Endothelial cell of umbilical vein (primary cell): ENCODE measurements at regions not wholly inside any gene's neighbourhood (a gene's known extent, or its start where the extent isn't known, plus 50 kb on each side); places are given as distances from the start of the nearest gene placed in this dataset.

Experiments used
- BruUV-seq: library from RNA; stranded (reverse); fragments of 400-500 nt; replicated peaks from 2 replicates; lab custom pipeline; 2021; lab: Mats Ljungman, UMichigan
- CTCF ChIA-PET: fragments of 300-600, 350-600 bp; sonication (Branson Sonifier 250); formaldehyde crosslinking; loops from one replicate; lab custom pipeline; 2021; ENCODE audit warnings: antibody characterized with exemption, inconsistent platforms; lab: Charles Lee
- POLR2A ChIA-PET: fragments of 300-600, 350-600 bp; sonication (Branson Sonifier 250); formaldehyde crosslinking; loops from one replicate; lab custom pipeline; 2021; ENCODE audit warnings: antibody characterized with exemption, inconsistent platforms; lab: Charles Lee
- DNase-seq: peaks from one replicate; pipeline ENCODE4 v3.0.0-alpha.2; 2011; ENCODE audit warnings: low read depth, low spot score
- FAIRE-seq: peaks from 2 replicates; lab custom pipeline; 2011; peaks lifted over from hg19 to GRCh38; lab: Jason Lieb, UNC
- H2AFZ ChIP-seq: 2 replicates; pipeline ENCODE4 v1.6.0; 2012; ENCODE audit warnings: low read depth, low read length, control low read depth, inconsistent platforms
- H3K27ac ChIP-seq: 2 replicates; pipeline ENCODE4 v1.5.1; 2011; ENCODE audit warnings: low read depth, mild to moderate bottlenecking, control low read depth, low read length, moderate library complexity; ENCODE audit not compliant: insufficient read depth
- H3K27me3 ChIP-seq, 2 experiments: 2 replicates each; pipeline versions ENCODE4 v1.6.0 to v1.6.1; 2011; ENCODE audit warnings: low read length in 2 of 2, mixed read lengths in 1 of 2; ENCODE audit not compliant: control insufficient read depth in 2 of 2, insufficient read depth in 2 of 2
- H3K36me3 ChIP-seq, 2 experiments: 2 replicates in 1 of 2; 3 replicates in 1 of 2; pipeline ENCODE4 v1.5.1; 2011; ENCODE audit warnings: low read length in 2 of 2, mild to moderate bottlenecking in 1 of 2, moderate library complexity in 1 of 2; ENCODE audit not compliant: control insufficient read depth in 2 of 2, insufficient read depth in 2 of 2; ENCODE audit errors: extremely low read depth in 1 of 2
- H3K4me1 ChIP-seq: 3 replicates; pipeline ENCODE4 v1.5.1; 2011; ENCODE audit warnings: mild to moderate bottlenecking, low read length; ENCODE audit not compliant: control insufficient read depth, insufficient read depth; ENCODE audit errors: extremely low read depth
- H3K4me2 ChIP-seq: 2 replicates; pipeline ENCODE4 v1.6.1; 2011; ENCODE audit warnings: low read length, control low read depth, mixed read lengths; ENCODE audit not compliant: insufficient read depth
- H3K4me3 ChIP-seq, 3 experiments: fragments of 200-600 bp in 1 of 3; sonication (generic), shearing (Covaris generic) in 1 of 3; replicated peaks in 1 of 3; 2 replicates each; pipeline ENCODE4 v1.5.1; 2011 to 2016; ENCODE audit warnings: control low read depth in 3 of 3, low read length in 3 of 3, mild to moderate bottlenecking in 2 of 3, inconsistent platforms in 1 of 3, low read depth in 1 of 3, moderate library complexity in 1 of 3; ENCODE audit not compliant: insufficient read depth in 1 of 3
- H3K79me2 ChIP-seq: 2 replicates; pipeline ENCODE4 v1.6.0; 2012; ENCODE audit warnings: low read length, inconsistent platforms; ENCODE audit not compliant: control insufficient read depth, insufficient read depth
- H3K9ac ChIP-seq: replicated peaks from 2 replicates; pipeline ENCODE3; 2011; ENCODE audit warnings: low read length, control low read depth; ENCODE audit not compliant: insufficient read depth; ENCODE audit errors: extremely low read depth
- H3K9me1 ChIP-seq: replicated peaks from 3 replicates; pipeline ENCODE4 v1.6.0; 2011; ENCODE audit warnings: mild to moderate bottlenecking, low read length; ENCODE audit not compliant: control insufficient read depth, insufficient read depth; ENCODE audit errors: extremely low read depth
- H3K9me3 ChIP-seq: replicated peaks from 2 replicates; pipeline ENCODE4 v1.5.1; 2012; ENCODE audit warnings: low read length, inconsistent platforms; ENCODE audit not compliant: control insufficient read depth, insufficient read depth
- H4K20me1 ChIP-seq: replicated peaks from 2 replicates; pipeline ENCODE3; 2011; ENCODE audit warnings: mild to moderate bottlenecking, low read length; ENCODE audit not compliant: control insufficient read depth, insufficient read depth; ENCODE audit errors: extremely low read depth
- CTCF ChIP-seq, 2 donors: IDR thresholded peaks; 1 replicate in 1 of 2; 2 replicates in 1 of 2; pipeline ENCODE4 v1.5.1; 2011; ENCODE audit warnings: low read length in 2 of 2, mild to moderate bottlenecking in 2 of 2, moderate library complexity in 2 of 2, control low read depth in 1 of 2, inconsistent platforms in 1 of 2, low read depth in 1 of 2; ENCODE audit not compliant: insufficient read depth in 1 of 2; ENCODE audit errors: extremely low read depth in 1 of 2
- MAX ChIP-seq: IDR thresholded peaks from 2 replicates; pipeline ENCODE4 v1.6.1; 2011; ENCODE audit not compliant: insufficient read depth, insufficient read length
- MYC ChIP-seq: IDR thresholded peaks from one replicate; pipeline ENCODE4 v1.6.1; 2011; ENCODE audit warnings: mild to moderate bottlenecking, low read depth, low read length
- POLR2AphosphoS5 ChIP-seq: IDR thresholded peaks from 2 replicates; pipeline ENCODE4 v1.6.1; 2012; ENCODE audit warnings: low read depth, mild to moderate bottlenecking, control low read depth, low read length, moderate library complexity; ENCODE audit not compliant: insufficient read depth
- dilution Hi-C: fragments of 300-500 bp; cut with MboI; formaldehyde crosslinking; loops from one replicate; pipeline ENCODE4 v1.15.0; 2019; ENCODE audit warnings: low sequenced_read_pairs; ENCODE audit not compliant: extremely low pct_ligation_motif_present
- intact Hi-C: fragments of 100-400 bp; cut with micrococcal nuclease; formaldehyde crosslinking; loops from one replicate; pipeline ENCODE4 v1.10.0; 2022

DNA sequence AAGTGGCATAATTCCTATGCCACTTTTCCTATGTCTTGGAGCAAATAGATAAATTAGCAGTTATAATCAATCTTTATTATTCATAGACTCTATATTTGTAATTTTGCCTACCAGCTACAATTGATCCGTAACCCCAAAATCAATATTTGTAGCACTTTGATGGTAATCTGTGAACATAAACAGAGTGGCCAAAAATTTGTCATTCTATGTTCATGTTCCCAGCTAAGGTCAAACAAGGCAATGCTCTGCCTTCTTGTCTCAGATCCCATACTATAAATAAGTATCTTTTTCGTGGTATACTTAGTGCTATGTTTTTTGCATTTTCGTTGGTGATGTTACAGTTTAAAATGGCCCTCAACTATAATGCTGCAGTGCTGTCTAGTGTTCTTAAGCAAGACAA lies 228.5 kb downstream of the FZD1 start:
- TF ChIP-seq MAX, result no peak
- TF ChIP-seq MYC, result no peak
- Histone ChIP-seq H3K79me2 (no peaks in the 10 kb centered on the region), H3K4me2 (no peak overlapping the region), H3K4me1 (no peaks in the 10 kb centered on the region), H2AFZ (no peak overlapping the region), H3K36me3 (no peaks in the 10 kb centered on the region), H3K27ac (no peak overlapping the region), H3K4me3 (no peak overlapping the region), H4K20me1 (no peaks in the 10 kb centered on the region), H3K27me3 (no peaks in the 10 kb centered on the region), H3K9me1 (no peaks in the 10 kb centered on the region), H3K9me3 (no peaks in the 10 kb centered on the region), H3K9ac (no peak overlapping the region)
- intact Hi-C loops, result no loop called here
- ChIA-PET CTCF (interaction anchor here (1.3 kb wide), 1 partner anchor 205 kb away, joined by 3 read pairs; no protein-coding TSS in a partner anchor), POLR2A (no interaction called here)
- no peak for FAIRE-seq
- dilution Hi-C loops, result no loop called here
- BruUV-seq, result no TSS peak
- no peak for DNase-seq

DNA sequence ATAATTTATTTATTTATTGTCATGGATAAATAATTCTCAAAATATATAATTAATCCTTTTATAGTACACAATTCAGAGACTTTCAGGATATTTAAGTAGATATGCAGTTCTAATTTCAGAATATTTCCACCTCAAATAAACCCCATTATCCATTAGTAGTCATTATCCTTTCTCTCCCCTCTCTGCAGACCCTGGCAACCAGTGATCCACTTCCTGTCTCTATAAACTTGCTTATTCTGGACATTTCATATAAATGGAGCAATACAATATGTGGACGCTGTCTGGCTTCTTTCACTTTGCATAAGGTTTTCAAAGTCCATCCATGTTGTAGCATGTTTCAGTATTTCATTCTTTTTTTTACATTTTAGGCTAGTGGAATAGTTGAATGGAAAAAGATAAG lies 230.2 kb downstream of the FZD1 start:
- no peak for DNase-seq
- intact Hi-C loops, result no loop called here
- no peak for FAIRE-seq

More for the DNA sequence above, 230.2 kb downstream of the FZD1 start:
- H4K20me1 ChIP-seq, result no peaks in the 10 kb centered on the region
- no peaks in the 10 kb centered on the region for H3K79me2 ChIP-seq
- no peaks in the 10 kb centered on the region for H3K9me1 ChIP-seq
- no peak overlapping the region for H2AFZ ChIP-seq
- no peaks in the 10 kb centered on the region for H3K27me3 ChIP-seq
- CTCF ChIA-PET, result no interaction called here
- H3K4me1 ChIP-seq, result no peaks in the 10 kb centered on the region
- H3K4me3 ChIP-seq, result no peak overlapping the region
- BruUV-seq, result no TSS peak
- no peak overlapping the region for H3K27ac ChIP-seq
- POLR2A ChIA-PET, result no interaction called here
- no peaks in the 10 kb centered on the region for H3K36me3 ChIP-seq
- no peak overlapping the region for H3K4me2 ChIP-seq
- H3K9me3 ChIP-seq, result no peaks in the 10 kb centered on the region
- TF ChIP-seq CTCF (IDR thresholded peaks at IDR 0.05; ENCODE audit: extremely low read depth in 1 of 2, insufficient read depth in 1 of 2, low read depth in 1 of 2, low read length in 2 of 2), result no peak
- no peak for TF ChIP-seq POLR2AphosphoS5
- dilution Hi-C loops, result no loop called here
- H3K9ac ChIP-seq, result no peak overlapping the region
